Activated CD4-positive, alpha-beta T cell treated with anti-CD3 and anti-CD28 coated beads for 1 hour (primary cell): ENCODE measurements at regions not wholly inside any gene's neighbourhood (a gene's known extent, or its start where the extent isn't known, plus 50 kb on each side); places are given as distances from the start of the nearest gene placed in this dataset.

Experiments
- DNase-seq: peaks from one replicate; pipeline ENCODE4 v3.0.0-alpha.2; 2020

GRCh38 chr20:24764027-24764793 lies 184.9 kb upstream of the CST7 start:
- peak; percentile 2 for DNase-seq

GRCh38 chr20:24764794-24765202 lies 184.3 kb upstream of the CST7 start:
- DNase-seq = peak; percentile 2

DNA sequence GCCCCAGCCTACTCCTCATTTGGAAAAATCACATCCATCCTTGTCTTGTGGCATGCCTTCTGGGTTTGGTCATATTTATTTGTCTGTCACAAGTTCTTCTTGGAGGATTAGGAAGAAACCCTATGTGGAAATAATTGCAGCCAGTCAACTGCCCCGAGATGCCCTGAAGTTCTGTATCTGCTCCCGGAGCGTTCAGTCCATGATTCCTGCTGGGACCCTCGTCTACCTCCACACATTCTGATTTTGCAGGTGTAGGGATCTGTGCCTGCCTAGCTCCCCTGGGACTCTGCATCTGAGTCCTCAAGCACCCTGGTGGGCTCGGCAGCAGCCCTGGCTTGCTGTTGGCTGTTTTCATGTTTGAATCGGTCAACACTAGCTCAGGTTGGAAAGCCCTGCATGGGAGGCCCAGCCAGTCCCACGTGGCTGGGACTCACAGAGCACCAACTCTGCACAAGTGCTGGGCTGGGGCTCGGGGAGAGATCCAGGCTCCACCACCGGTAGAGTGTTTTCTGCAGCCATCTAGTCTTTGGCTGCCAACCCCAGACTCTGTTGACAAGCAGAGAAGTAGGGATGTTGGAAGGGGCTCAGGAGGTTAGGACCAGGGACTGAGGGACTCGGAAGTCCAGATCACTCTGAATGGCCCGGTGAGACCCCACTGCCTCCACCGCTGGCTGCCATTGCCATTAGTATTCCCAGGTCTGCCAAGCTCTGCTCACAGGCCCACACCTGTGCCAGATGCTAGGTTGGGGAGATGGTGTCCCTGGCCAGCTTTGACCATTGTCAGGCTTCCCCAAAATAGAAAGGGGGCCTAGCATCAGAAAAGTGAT lies 183.5 kb upstream of the CST7 start:
- DNase-seq = peak; percentile 3

DNA sequence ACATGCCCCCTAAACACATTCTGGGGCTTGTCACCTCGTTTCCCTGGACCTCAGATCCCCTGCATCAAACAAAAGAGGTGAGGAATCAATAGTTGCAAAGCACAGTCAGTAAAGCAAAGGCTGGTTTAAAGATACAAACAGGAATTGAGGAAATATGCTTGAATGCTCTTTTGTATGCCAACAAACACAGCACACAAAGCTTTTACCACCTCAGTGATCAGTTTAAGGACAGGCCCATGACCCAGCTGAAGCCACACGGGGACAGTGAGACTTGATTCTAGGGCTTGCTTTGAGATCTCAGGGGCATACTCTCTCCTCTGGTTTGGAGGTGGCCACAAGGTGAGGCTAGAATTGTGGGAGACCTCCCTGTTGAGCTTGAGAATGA lies 182.9 kb upstream of the CST7 start:
- no peak for DNase-seq

DNA sequence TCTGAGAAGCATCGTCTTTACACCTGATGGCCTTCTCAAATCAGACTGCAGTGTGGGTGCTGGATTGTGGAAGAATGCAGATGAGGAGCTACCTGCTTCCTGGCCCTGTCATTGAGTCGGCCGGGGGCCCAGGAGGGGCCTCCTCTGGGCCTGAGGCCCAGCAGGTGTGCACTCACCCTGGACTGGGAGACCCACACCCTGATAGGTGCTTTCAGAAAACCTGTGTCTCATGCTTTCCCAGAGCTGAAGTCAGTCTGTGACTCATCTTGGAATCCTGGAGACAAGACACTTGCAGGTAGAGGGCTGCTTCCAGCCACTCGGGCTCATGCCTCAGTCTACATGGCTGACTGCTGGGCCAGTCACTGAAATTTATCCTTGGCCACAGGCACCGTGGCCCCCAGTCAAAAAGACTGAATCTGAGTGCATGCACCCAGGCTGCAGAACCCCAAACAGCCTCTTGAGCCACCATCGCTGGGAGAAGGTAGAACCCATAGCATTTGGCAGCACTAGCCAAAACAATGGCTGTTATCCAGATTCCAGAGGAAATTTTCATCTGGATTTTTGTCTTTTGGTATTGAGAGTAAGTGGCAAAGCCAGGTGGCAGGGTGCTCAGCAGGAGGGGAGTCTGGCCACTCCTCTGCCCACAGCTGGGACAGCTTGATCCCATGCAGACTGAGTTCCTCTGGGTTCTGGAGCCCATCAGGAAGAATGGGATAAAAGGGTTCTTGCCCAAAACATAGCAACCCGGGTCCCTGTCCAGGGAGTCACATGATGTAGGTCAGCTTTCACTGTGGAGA lies 182.0 kb upstream of the CST7 start:
- no peak for DNase-seq

DNA sequence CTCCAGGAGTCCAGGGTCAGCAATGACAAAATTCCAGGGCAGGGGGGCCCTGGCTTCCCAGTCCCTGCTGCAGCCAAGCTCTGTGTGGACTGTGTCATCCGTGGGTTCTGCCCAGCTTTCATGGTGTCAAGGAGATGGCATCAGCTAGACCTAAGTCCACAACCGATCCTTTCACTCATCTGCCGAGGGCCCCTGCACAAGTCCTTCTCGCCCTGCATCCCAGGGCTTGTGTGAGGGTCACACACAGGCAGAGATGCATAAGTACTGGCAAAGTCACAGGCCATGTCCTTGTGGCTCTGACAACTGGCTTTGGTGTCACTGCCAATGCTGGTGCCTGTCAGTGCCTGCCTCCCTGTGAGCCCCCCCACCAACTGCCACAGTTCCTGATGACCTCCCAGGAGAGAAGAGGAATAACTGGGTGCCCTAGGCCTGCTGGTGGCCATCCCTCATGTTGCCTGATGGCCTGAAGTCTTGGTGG lies 181.4 kb upstream of the CST7 start:
- DNase-seq = no peak

- no peak for DNase-seq
Observed at GRCh38 chr20:24768201-24768636, 180.8 kb upstream of the CST7 start.

DNA sequence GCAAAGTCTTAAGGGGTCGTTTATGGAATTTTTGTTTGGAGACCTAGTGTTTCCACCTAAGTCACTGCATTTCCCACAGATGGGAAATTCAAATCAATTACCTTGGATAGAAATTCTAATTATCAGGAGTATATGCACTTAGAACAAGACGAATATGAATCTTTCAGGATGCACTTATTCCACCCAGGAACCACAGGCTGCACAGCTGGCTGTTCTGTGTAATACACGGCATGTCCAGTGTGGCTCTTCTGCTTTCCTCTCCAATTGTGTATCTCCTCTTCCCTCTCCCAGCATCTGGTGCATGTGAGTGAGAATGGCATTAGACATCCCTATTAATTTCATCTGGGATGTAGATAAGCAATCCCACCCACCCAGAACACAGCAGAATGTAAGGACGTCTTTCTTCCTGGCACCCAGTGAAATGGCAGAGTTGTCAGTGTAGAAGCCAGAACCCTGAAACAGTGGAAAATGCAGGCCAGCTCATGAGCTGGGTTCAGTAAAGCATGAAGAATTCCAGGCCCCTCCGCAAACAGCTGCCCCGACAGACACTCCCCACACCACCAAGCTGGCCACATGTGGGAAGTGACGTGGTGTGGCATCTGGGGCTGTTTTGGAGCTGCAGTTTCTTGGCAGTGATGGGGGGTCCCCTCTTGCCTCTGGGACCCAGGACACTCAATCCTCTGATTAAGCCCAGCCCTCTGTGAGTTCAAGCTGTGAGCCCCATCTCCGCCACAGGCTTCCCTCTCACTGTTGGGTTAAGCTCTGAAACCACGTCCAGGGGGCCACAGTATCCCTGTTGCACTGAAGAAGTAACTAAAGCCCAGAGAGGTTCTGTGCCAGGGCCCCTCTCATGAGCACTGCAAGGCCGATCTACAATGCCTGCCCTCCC lies 180.1 kb upstream of the CST7 start:
- DNase-seq = no peak

DNA sequence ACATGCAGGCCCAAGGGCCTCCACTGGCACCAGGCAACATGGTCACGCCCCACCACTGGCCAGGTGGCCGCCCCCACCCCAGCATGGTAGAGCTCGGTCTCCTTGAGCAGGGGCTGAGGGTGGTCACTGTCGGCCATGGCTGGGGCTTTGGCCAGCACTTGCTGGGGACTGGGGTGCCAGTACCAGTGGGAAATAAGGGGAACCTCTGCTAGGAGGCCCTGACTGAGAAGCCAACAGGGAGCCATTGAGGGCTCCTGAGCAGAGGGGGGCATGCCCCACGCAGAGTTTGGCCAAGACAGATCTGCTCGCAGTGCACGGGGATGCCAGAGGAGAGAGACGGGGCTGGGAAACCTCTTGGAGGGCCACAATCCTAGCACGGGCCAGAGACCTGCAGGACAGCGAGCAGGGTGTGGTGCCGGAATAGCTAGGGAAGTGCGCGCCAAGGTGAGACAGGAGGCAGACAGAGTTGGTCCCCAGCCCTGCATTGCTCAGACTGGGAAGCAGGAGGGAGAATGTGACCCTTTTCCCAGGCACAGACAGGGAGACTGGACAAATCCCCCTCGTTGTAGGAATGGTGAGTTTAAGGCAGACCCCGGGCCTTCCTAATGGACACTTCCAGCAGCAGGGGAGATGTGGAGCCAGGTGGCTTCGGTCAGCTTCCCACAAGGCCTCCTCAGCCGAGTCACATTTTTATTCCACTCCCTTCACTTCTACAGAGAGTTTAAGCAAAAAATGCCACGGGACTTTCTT lies 179.0 kb upstream of the CST7 start:
- DNase-seq = no peak

DNA sequence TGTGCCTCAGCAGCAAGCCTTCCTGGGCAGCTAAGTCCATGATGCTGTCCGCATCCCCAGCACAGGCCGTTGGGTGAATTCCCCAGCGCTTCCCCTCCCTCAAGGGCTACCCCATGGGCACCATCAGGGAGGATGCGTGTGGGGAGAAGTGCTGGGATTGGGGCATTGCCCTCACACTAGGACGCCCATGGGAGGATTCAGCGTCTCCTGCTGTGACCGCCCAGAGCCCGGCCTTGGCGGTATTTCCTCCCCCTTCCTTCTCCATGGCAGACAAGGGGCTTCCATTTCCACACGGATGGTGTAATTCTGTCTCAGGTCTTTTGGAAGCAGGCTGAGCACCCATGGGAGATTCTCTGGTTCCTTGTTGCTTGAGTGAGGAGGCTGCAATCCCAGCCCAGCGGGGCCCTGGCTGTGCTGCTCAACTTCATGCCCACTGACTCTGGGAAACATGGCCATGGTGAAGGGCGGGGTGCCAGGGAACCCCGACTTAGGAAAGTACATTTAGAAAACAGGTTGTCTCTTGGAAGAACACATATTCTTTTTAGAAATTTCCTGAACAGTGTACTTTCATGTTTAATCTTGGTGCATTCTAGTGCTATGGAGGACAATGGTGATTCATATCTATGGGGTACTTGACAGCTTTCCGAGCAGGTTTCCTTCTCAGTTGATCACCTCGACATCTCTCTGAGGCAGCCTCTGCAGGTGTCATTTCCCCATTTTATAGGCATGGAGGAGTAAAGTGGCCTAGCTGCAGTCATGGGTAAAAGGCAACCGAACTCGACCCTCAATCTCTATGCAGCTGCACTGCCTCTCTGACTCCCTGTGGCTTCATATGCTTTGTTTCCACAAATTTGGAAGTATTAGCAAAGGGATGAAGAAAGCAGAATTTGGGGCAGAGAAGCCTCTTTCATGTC lies 178.2 kb upstream of the CST7 start:
- DNase-seq = no peak

- no peak for DNase-seq
Observed at GRCh38 chr20:24771542-24772061, 177.5 kb upstream of the CST7 start.

GRCh38 chr20:24772667-24773066 lies 176.4 kb upstream of the CST7 start:
- no peak for DNase-seq

GRCh38 chr20:24773168-24773567 lies 175.9 kb upstream of the CST7 start:
- peak; percentile 2 for DNase-seq

DNA sequence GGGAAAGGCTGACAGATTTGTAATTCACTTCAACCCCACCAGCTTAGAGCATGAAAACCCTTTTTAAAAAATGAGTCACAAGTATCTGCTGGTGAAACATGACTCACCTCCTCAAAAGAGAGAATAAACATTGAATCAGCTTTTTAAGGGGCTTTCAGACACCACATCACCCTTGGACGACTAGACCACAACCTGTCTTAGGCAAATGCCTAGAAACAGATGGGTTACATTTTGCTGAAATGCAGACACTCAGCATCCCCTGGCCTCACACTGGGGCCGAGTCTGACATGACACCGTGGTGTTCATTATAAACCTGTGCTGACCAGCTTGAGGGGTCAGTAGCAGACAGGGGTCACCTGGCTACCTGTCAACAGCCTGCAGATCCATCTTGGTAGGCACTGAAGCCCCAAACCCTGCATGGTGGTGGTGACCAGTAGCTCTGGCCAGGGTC lies 175.3 kb upstream of the CST7 start:
- peak; percentile 3 for DNase-seq

DNA sequence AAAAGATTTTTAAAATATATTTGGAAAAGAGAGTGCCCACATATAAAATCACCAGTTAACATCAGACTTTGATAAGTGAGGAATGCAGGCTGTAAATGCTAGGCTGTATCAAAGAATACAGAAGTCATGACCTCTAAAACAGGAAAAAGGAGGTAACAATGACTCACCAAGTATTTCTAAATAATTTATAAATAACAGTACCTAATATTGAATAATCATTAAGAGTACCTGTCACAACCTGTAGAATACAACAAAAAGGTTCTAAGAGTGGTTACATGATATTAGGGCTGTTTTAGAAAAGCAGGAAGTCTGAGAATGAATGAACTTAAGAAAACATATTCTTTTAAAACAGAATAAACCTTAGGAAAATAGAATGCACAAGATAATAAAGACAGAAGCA lies 173.1 kb upstream of the CST7 start:
- DNase-seq = no peak

- DNase-seq = no peak
Observed at GRCh38 chr20:24776755-24777271, 172.3 kb upstream of the CST7 start.

DNA sequence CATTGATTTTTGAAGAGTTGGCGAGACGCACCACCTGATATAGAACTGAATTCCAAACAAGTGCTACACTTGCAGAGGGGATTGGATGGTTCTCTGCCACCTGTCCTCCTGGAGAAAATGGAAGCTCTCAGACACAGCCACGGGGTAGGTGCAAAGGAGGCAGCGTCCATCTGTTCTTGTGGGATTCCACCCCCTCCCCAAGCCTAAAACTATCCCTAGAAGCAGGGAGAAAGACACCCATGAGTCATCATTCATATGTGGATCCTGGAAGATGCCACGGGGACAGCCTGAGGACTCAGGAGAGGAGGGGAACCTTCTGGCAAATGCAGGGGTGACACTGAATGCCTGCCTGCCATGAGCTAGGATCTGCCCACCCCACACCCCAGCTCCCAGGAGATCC lies 171.3 kb upstream of the CST7 start:
- DNase-seq = no peak

DNA sequence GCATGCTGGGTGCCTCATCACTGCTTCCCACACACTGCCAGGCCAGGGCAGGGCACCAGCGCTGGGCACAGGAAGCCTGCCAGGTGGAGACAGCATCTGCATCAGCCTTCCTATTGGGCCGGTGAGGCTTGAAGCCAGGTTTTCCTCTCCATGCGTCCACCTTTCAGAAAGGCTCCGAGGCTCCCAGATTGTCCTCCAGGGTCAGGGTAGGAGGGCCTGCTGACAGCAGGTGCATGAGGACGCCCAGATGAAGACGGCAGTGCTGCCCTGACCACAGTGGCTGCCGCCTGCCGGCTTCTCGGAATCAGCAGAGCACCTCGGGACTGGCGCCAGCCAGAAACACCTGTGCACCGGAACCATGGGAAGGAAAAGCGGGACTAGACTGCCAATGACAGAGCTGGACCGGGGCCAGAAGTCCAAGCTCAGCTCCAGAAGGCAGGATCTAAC lies 170.5 kb upstream of the CST7 start:
- no peak for DNase-seq

DNA sequence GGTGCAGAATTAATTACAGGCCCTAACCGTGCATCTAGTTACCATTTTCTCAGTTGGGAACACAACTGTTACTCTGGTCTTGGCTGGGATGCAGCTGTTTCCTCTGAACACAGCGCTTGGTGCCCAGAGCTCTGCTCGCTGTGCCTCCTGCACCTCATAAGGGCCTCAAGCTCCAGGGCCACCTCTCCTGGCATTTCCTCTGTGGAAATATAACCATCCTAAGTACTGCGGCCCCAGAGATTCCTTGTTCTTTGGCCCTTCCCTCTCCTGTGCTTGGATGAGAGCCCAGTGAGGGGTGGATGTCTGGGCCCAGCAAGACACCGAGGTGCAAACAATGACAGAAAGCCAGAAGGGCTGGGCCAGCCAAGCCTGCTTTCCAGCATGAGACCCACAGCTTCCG lies 169.9 kb upstream of the CST7 start:
- no peak for DNase-seq

- no peak for DNase-seq
Observed at GRCh38 chr20:24779946-24780345, 169.1 kb upstream of the CST7 start.
